NCI-H524 treated with DMSO at 0.1 percent for 48 hours (cell line): ENCODE measurements at regions not wholly inside any gene's neighbourhood (a gene's known extent, or its start where the extent isn't known, plus 50 kb on each side); places are given as distances from the start of the nearest gene placed in this dataset.

Experiments used
- DNase-seq: peaks from one replicate; lab custom pipeline; 2025; lab: John Stamatoyannopoulos, UW

- DNase-seq: no peak
Measured at GRCh38 chr5:71865665-71866320, 146.7 kb downstream of the CARTPT start.

DNA sequence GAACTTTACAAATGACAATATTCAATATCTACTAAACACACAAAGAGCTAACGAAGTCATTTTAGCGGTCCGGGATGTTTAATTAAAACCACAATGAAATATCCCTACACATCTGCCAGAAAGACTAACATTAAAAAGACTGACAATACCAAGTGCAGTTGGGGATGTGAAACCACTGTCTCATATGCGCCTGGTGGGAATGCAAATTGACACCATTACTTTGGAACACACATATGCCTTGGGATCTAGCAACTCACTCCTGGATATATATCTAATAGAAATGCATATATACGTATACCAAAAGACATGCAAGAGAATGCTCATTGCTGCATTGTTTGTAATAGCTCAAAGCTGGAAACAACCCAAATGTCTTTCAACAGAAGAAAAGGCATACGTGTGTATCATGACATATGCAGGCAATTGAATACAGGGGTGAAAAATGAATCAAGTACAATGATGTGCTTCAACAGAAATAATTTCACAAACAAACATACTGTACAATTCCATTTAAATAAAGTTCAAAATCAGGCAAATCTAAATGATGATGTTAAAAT is 153.3 kb downstream of the CARTPT start:
- DNase-seq: no peak

DNA sequence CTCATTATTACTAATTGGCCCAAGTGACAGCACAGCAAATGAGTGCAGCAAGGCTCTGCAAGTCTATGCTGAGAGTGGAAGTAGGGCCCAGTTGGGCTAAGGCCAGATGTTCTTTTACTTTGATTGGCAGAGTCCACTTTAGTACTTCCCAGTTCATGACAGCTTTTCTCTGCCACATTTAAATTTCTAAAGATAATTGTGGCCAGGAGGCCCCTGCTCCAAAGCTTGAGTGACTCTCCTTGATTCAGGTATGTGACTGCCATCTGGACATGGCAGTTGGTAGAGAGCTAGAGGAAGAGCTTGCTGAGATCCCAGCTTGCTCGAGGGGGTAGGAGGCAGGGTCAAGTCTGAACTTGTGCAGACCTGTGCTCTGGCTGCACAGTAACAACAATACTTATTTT is 154.1 kb downstream of the CARTPT start:
- peak; percentile 98 for DNase-seq

- no peak for DNase-seq
Measured at GRCh38 chr5:71874521-71874920, 155.4 kb downstream of the CARTPT start.

DNA sequence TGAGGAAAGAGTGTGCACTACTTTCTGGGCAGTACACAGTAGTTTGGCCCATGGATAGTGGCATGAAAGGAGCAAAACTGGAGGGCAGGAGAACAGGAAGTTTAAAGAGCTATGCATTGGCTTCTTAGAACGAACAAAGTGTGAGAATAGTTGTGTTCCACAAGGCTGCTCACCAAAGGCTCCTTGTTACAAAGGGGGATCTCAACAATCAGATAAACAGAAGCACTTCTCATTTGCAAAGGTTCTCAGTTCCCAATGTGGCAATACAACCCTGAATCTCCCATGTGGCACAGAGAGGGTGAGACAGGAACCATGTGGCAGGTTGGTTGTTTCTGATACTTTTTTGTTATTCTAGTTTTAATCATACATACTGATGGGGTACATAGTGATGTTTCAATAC is 158.4 kb downstream of the CARTPT start:
- no peak for DNase-seq

DNA sequence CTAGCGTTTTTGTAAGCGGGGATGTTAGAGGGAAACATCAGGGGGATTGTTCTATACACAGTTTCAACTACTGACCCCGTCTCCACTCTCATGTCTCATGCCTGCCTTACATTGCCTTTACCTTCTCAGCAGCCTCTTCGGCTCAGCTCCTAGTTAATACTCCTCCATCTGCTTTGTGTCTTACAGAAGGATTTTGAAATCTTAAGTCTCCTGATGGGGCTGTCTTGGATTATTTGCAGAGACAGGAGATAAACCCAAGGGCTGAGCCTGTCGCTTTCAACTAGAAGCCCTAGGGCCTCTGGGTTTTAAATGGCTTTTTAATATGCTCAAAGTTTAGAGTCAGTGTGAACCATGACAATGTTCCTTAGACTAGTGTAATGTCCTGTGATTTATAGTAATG is 161.5 kb downstream of the CARTPT start:
- DNase-seq: peak; percentile 81

GRCh38 chr5:71882826-71883741 is 164.0 kb downstream of the CARTPT start:
- DNase-seq: no peak

- DNase-seq: peak; percentile 63
Measured at GRCh38 chr5:71883742-71884103, 164.6 kb downstream of the CARTPT start.

DNA sequence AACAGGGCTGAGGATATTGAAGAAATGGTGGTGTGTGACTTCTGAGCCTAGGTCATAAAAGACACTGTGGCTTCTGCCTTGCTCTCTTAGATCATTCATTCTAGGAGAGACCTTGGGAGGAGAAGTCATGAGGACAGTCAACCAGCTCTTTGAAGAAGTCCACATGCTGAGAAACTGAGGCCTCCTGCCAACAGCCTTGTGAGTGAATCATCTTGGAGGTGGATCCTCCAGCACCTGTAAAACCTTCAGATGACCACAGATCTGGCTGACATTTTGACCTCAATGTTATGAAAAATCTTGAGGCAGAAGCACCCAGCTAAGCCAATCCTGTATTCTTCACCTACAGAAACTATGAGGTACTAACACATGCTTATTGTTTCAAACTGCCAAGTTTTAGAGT is 165.9 kb downstream of the CARTPT start:
- no peak for DNase-seq

- DNase-seq: no peak
Measured at GRCh38 chr5:71886406-71886805, 167.3 kb downstream of the CARTPT start.

DNA sequence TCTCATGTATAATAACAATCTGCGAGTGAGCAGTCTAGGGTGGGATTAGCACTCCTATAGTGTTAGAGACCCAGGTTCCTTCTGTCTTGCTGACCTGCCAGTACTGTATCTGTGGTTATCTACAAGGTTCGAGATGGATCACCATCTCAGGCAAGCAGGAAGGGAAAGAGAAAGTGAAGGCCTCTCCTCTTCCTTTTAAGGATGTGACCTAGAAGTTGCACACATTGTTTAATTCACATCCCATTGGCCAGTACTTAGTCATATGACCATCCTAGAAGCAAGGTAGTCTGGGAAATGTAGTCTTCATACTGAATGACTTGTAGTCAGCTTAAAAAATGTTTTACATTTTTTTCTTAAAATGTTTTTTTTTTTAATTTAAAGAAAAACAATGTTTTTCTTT is 168.6 kb downstream of the CARTPT start:
- DNase-seq: peak; percentile 42

DNA sequence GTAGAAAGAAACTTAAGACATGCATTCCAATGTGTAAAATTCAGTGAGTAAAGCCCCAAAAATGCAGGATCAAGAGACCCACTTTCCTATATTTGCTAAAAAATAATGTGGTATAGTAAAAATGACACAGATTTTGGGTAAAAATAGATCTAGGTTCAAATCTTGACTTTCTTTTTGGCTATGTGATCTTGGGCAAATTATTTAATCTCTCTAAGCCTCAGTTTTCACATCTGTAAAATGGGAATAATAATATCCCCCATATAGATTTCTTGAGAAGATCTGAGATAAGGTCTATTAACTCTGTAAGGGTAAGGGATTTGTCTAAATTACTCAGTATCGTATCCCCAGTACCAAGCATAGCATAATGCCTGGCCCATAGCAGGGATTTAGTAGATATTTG is 172.3 kb downstream of the CARTPT start:
- no peak for DNase-seq

- no peak for DNase-seq
Measured at GRCh38 chr5:71891856-71892255, 172.8 kb downstream of the CARTPT start.

DNA sequence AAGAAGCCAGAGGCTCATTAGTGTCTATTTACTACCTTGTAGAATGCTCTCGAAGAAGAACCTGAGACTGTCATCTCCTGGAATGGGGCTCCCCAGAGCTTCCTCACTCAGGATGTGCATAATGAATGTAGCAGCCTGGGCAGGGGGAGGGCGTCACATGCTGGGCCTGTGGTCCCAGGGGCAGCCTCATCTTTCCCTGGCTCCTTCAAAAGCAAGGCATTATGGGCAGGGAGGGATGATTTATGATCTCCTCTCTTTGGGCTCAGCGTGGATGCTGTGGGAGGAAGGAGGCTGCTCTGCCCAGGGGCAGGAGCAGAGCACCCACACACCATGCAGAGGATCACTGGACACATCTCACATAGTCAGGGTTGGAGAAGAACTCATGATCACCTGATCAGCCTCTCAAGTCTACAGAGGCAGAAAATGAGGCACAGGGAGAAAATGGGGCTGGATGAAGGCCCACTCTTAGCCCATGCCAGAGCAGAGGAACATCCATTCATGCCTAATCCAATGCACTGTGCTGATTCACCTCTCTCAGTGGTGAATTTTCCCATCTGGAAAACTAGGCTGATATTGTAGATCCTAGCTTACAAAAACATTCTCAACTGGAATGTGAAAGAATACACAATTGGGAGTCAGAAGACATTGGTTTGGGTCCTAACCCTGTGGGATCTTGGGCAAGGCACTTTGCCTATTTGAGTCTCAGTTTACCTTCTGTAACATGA is 173.7 kb downstream of the CARTPT start:
- DNase-seq: no peak

DNA sequence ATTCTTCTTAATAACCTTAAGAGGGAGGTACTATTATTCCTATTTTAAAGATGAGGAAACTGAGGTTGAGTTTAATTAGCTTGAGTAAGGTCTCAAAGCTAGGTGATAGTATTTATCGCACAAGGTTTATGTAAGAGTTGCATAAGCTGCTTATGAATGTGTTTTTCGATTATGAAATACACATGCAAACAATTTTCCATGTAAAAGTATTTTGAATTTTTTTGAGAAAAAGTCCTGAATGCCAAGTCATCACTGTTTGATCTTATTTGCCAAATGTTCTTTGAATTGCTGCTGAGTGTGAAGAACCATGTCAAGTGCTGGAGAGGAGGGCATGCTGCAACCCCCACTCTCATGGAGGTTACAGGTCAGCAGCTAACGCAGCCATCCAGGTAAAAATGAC is 174.4 kb downstream of the CARTPT start:
- DNase-seq: no peak

DNA sequence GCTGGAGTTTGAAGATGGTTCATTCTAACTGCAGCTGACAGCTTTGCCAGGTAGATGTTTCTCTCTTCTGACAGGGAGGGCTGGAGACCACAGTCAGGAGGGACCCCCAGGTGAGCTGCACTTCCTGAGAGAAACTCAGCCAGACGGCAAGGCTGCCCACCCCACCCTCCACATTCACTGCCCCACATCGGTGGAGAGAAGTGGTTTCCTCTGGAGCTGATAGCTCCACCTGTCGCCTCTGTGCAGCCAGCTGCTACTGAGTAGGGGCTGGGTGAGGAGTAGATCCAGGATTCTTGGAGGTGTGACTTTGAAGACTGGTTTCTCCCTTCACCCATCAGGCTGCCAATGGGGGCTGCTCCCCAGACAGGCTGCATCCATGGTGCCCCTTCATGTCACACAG is 175.0 kb downstream of the CARTPT start:
- no peak for DNase-seq

DNA sequence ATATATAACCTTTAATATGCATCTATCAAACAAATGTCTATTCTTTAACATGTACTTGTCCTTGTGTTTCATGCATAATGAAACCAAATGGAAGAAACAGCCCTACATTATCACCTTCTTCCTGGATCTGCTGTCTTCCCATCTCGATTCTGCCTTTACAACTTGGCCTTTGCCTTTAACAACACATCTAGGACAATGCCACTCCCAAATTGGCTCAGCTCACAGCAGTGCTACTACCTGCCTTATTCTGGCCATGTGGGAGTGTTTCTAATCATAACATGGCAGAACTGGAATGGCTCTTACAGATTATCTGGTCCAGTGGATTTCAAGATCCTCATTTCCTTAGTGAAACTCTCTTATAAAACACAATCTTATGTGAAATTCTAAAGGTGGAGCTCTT is 176.5 kb downstream of the CARTPT start:
- DNase-seq: no peak

- DNase-seq: peak; percentile 93
Measured at GRCh38 chr5:71899865-71900342, 180.8 kb downstream of the CARTPT start.

DNA sequence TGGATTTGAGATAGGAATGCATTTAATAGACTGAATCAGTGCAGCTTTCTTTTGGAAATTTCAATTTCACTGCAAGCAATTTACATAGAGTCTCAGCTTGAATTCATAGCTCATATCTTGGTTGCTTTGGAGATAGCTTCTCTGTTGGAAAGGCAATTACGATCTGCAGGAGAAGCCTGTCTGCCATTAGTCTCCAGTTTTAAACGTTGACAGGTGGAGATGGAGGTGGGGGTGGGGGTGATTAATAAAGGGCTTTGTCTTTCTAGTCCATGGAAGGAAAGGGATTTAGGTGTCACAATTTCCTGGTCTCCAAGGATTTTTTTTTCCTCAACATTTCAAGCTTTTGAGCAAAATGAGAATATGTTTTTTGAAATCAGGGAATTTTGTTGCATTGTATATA is 184.7 kb downstream of the CARTPT start:
- peak; percentile 6 for DNase-seq

DNA sequence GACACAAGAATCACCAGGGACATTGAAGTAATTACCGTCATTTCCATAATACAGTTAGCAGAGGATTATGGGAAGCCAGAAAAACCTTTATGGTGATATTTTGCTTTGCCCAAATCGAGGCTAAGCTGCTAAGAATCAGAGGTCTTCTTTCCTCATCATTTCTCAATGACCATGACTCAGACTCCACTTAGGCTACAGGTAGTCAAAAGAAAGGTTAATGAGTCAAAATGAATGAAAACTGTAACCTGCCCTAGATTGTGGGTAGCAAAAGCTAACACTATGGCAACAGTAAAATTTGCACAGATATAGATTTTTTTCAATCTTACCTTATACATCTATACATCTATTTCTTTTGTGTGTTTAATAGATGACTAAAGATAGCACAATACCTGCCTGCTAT is 185.8 kb downstream of the CARTPT start:
- no peak for DNase-seq

DNA sequence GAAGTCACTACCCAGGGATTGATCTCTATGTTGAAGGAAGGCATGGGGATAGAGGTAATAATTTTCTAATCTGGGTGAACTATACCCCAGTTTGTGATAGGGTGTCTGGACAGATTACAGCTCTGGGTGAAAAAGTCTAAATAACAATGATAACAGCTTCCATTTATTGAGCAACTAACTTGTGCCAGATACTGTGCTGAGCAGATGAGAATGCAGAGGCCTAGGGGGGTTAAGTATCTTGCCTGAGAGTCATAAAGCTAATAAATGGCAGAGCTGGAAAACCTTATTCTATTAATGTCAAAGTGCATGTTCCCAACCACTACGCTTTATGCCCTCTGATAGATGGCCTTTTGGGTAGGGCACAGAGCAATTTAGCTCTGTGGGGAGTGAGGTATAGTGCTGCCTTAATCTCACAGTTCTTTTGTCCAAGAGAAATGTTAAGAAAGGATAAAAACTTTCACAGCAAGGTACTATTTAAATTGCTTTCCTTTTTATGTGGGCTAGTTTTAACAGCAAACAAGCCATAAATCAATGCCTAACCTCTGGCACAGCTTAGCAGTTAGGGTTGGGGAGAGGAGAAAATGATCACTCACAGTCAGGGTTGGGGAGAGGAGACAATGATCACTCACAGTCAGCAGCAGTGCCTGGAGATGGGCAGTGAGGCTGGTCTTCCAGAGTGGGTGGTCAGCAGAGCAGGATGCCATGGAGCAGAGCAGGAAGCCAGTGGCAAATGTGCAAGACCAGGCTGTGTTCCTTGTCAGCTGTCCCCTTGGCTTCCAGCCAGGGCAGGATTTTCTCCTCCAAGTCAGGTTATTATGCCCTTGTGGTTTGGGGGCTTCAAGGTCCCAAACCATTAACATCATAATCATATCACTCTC is 187.0 kb downstream of the CARTPT start:
- peak; percentile 71 for DNase-seq
